Gastroesophageal sphincter (tissue), 4 donors: ENCODE measurements at regions not wholly inside any gene's neighbourhood (a gene's known extent, or its start where the extent isn't known, plus 50 kb on each side); places are given as distances from the start of the nearest gene placed in this dataset.

Experiments used
- ATAC-seq: fragments of 150-250 bp; one replicate; pipeline ENCODE4 v1.9.1; 2016; ENCODE audit warnings: mild to moderate bottlenecking, moderate library complexity
- H3K27ac ChIP-seq, 4 donors: fragments of 200-600 bp; sonication (generic) in 3 of 4; 1 replicate in 3 of 4; 2 replicates in 1 of 4; pipeline ENCODE4 v1.5.1; 2016 to 2019
- H3K27me3 ChIP-seq: fragments of 200-600 bp; sonication (generic); one replicate; pipeline ENCODE4 v1.5.1; 2019
- H3K36me3 ChIP-seq, 2 donors: fragments of 200-600 bp; sonication (generic); one replicate each; pipeline ENCODE4 v1.5.1; 2019; ENCODE audit warnings: control low read depth in 1 of 2
- H3K4me1 ChIP-seq, 3 donors: fragments of 200-600 bp; sonication (generic); 1 replicate in 2 of 3; 2 replicates in 1 of 3; pipeline ENCODE4 v1.5.1; 2016 to 2019; ENCODE audit warnings: control low read depth in 2 of 3
- H3K4me3 ChIP-seq, 2 donors: fragments of 200-600 bp; sonication (generic); one replicate each; pipeline ENCODE4 v1.5.1; 2019; ENCODE audit warnings: mild to moderate bottlenecking in 1 of 2, moderate library complexity in 1 of 2
- H3K9me3 ChIP-seq, 3 donors: fragments of 200-600 bp; sonication (generic); one replicate each; pipeline ENCODE4 v1.5.1; 2017 to 2019; ENCODE audit warnings: control low read depth in 2 of 3
- EP300 ChIP-seq: sonication (generic); formaldehyde crosslinking; IDR thresholded peaks from one replicate; pipeline ENCODE4 v1.6.1; 2017; ENCODE audit warnings: antibody characterized with exemption, mild to moderate bottlenecking
- POLR2A ChIP-seq, 2 donors: fragments of 450-650 bp; IDR thresholded peaks; one replicate each; pipeline ENCODE4 v1.6.1; 2017; ENCODE audit warnings: antibody characterized with exemption in 2 of 2, mild to moderate bottlenecking in 2 of 2, moderate library complexity in 1 of 2
- POLR2AphosphoS5 ChIP-seq: sonication (generic); formaldehyde crosslinking; IDR thresholded peaks from one replicate; pipeline ENCODE4 v1.6.1; 2017; ENCODE audit warnings: antibody characterized with exemption
- WGBS, 2 donors: methylation state at CpG; one replicate each; pipeline ENCODE4 v1.1.5; 2018; ENCODE audit warnings: low coverage in 1 of 2; 5-methylcytosine and 5-hydroxymethylcytosine counted together
- TF ChIP-seq, protein P1 (sequence below), 4 experiments: fragments of 200-600 bp in 2 of 4; fragments of 450-650 bp in 2 of 4; sonication (generic) in 1 of 4; IDR thresholded peaks; one replicate each; pipeline ENCODE4 v1.5.1; 2017 to 2019; ENCODE audit warnings: antibody characterized with exemption in 4 of 4, mild to moderate bottlenecking in 2 of 4, moderate library complexity in 2 of 4

DNA sequence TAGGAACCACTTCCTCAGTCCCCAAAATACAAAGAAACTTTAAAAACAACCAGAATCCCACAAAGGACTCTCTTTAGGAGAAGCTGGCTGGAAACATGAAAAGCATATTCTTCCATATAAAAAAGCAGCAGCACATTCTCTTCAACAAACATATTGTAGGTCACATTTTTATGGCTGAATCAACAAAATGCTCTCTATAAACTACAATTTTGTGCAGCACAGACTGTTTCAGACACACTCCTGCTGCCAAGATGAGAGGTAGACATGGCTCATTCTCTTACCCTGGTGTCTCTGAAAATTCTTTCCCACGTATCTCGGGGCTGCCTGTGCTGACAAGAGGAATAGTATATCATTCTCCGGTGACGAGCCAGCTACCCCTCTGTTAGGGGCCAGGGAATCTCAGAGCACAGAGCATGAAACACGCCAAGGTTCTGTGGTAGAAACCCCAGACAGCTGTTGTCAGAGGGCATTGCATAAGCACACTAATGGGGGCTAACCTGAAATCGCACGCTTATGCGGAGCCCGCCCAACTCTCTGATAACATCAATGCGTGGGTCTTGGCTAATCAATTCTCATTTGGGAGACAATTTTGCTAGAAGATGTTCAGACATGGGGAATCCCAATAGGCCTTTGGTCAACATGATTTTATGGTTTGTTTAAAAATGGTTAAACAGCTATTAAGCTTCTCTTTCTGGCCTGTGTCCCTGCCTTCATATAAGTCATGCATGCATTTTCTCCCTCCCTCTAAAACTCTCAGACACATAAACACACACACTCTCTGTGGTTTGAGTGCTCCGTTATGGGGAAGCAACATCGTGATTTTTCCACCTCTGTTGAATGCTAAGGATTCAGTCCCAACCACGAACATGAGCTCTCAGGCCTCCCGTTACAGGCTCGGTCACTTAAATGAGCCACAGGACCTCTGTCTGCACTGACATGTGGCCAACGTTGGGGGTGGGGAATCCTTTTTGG is 177.5 kb downstream of the INO80D start:
- Histone ChIP-seq H3K9me3 (no peaks in the 10 kb centered on the region), H3K4me1 (no peaks in the 10 kb centered on the region), H3K27ac (no peak overlapping the region), H3K27me3 (no peaks in the 10 kb centered on the region), H3K4me3 (no peak overlapping the region), H3K36me3 (no peaks in the 10 kb centered on the region)
- ATAC-seq = no peak
- WGBS, 2 donors = 82 to 85% methylated on average over 13 to 16 of the region's 16 CpGs
- TF ChIP-seq, protein P1, sequence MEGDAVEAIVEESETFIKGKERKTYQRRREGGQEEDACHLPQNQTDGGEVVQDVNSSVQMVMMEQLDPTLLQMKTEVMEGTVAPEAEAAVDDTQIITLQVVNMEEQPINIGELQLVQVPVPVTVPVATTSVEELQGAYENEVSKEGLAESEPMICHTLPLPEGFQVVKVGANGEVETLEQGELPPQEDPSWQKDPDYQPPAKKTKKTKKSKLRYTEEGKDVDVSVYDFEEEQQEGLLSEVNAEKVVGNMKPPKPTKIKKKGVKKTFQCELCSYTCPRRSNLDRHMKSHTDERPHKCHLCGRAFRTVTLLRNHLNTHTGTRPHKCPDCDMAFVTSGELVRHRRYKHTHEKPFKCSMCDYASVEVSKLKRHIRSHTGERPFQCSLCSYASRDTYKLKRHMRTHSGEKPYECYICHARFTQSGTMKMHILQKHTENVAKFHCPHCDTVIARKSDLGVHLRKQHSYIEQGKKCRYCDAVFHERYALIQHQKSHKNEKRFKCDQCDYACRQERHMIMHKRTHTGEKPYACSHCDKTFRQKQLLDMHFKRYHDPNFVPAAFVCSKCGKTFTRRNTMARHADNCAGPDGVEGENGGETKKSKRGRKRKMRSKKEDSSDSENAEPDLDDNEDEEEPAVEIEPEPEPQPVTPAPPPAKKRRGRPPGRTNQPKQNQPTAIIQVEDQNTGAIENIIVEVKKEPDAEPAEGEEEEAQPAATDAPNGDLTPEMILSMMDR (IDR thresholded peaks at IDR 0.05) = no peak
- TF ChIP-seq EP300 = no peak
- TF ChIP-seq POLR2AphosphoS5 = no peak
- TF ChIP-seq POLR2A (IDR thresholded peaks at IDR 0.05) = no peak

DNA sequence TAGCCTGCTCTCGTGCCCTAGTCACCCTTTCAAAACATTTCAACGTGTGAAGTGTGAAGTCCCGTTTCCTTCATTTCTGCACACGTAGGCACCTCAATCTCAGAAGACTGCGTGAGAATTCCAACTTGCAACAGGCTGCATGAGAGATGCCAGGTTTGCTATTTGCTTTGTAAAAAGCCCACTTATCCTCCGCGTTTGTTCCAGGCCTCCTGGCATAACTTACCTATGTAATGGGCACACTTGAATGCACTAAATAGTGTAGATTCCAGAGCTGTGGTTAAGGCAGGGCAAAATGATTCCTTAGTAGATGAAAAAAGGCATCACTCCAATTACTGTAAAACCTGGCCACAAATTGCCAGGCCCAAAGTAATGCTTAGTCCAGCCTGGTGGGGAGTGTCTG is 179.6 kb downstream of the INO80D start:
- Histone ChIP-seq H3K27me3 (no peaks in the 10 kb centered on the region), H3K4me3 (no peak overlapping the region), H3K27ac (no peak overlapping the region), H3K36me3 (no peaks in the 10 kb centered on the region), H3K4me1 (no peaks in the 10 kb centered on the region), H3K9me3 (no peaks in the 10 kb centered on the region)
- 91 to 100% methylated on average over 4 to 7 of the region's 7 CpGs for WGBS, 2 donors
- TF ChIP-seq POLR2A (IDR thresholded peaks at IDR 0.05) = no peak
- TF ChIP-seq EP300 = no peak
- no peak for TF ChIP-seq POLR2AphosphoS5
- TF ChIP-seq, protein P1 (IDR thresholded peaks at IDR 0.05) = no peak
- ATAC-seq = no peak

DNA sequence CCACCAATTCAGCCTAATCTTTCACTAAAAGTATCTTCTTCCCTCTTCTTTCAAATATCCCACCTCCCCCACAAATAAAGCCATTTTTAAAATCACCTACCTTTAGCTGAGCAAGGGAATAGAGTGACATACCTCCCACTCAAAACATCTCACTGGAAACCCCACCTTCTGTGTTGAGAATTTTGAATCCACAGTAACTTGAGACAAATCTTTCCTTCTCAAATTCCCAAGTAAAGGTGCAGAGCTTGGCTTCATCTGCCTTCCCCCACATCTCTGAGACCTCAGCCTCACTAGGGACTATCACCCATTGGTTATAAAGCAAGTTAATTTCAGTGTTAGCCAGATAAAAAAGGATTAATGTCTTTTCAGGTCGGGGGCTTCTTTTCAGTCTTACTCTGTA is 180.4 kb downstream of the INO80D start:
- Histone ChIP-seq H3K4me3 (no peak overlapping the region), H3K27me3 (no peaks in the 10 kb centered on the region), H3K36me3 (no peaks in the 10 kb centered on the region), H3K9me3 (no peaks in the 10 kb centered on the region), H3K4me1 (no peaks in the 10 kb centered on the region), H3K27ac (no peak overlapping the region)
- ATAC-seq = no peak
- 60 to 100% methylated on average over 1 of the region's 1 CpG for WGBS, 2 donors
- TF ChIP-seq POLR2A (IDR thresholded peaks at IDR 0.05) = no peak
- TF ChIP-seq POLR2AphosphoS5 = no peak

DNA sequence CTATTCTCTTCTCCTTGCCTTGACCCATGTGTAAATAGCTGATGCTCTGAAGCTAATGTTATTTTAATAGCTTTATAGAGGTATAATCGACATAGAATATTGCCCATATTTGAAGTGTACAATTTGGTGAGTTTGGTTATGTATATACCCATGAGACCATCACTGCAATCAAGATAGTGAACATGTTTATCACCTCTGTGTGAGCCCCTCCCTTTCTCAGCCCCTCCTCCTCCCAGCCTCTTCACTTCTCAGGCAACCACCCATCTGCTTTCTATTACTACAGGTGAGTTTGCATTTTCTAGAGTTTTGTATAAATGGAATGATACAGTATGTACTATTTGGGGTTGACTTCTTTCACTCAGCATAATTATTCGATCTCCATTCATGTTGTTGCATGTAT is 181.1 kb downstream of the INO80D start:
- Histone ChIP-seq H3K9me3 (no peaks in the 10 kb centered on the region), H3K4me1 (no peaks in the 10 kb centered on the region), H3K27ac (no peak overlapping the region), H3K4me3 (no peak overlapping the region), H3K36me3 (no peaks in the 10 kb centered on the region), H3K27me3 (no peaks in the 10 kb centered on the region)
- no peak for ATAC-seq
- WGBS, 2 donors = 65 to 73% methylated on average over 2 of the region's 2 CpGs
- TF ChIP-seq, protein P1 (IDR thresholded peaks at IDR 0.05) = no peak
- TF ChIP-seq EP300 (no peak), POLR2A (IDR thresholded peaks at IDR 0.05) (no peak), POLR2AphosphoS5 (no peak)

DNA sequence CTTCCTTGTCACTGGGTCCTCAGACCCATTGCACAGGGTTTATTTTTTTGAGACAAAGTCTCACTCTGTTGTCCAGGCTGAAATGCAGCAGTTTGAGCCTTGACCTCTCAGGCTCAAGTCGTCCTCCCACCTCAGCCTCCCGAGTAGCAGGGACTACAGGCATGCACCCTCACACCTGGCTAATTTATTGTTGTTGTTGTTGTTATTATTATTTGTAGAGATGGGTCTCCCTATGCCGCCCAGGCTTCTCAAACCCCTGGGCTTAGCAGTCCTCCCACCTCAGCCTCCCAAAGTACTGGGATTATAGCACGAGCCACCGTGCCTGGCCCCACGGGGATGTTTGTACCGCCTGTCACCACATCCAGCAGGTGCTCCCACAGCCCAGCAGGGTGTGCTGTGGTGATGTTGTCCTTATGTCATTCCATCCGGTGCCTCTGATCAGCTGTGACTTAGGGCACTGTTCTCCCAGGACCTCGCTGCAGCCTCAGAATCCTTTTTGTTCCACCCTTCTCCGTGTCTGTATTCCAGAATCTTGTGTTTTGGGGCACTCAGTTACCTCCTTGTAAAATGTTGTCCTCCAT is 182.3 kb downstream of the INO80D start:
- Histone ChIP-seq H3K36me3 (no peaks in the 10 kb centered on the region), H3K4me3 (no peak overlapping the region), H3K27ac (no peak overlapping the region), H3K9me3 (peaks cover 0 to 2% (median 0%) of the 10 kb centered on the region in 3 donors), H3K27me3 (no peaks in the 10 kb centered on the region), H3K4me1 (no peaks in the 10 kb centered on the region)
- no peak for ATAC-seq
- 40 to 75% methylated on average over 3 to 10 of the region's 10 CpGs for WGBS, 2 donors
- TF ChIP-seq, protein P1 (IDR thresholded peaks at IDR 0.05) = peak in 2 of 4 experiments; percentile 23 to 36
- TF ChIP-seq POLR2A (IDR thresholded peaks at IDR 0.05) (no peak), EP300 (no peak)
